Activated naive CD8-positive, alpha-beta T cell treated with anti-CD3 and anti-CD28 coated beads, Interleukin-2, amount 50 U/mL, for 24 hours (primary cell): ENCODE measurements at regions not wholly inside any gene's neighbourhood (a gene's known extent, or its start where the extent isn't known, plus 50 kb on each side); places are given as distances from the start of the nearest gene placed in this dataset.

ENCODE experiments used
- ATAC-seq: fragments of 150-1000 bp; cut with Tn5 transposase; one replicate; pipeline ENCODE4 v1.10.0; 2021
- DNase-seq: peaks from one replicate; pipeline ENCODE4 v3.0.0; 2021
- H3K27ac Mint-ChIP-seq: one replicate; pipeline ENCODE4 v1.8.0; 2021; ENCODE audit warnings: mild to moderate bottlenecking, mixed read lengths
- H3K27me3 Mint-ChIP-seq: one replicate; pipeline ENCODE4 v1.8.0; 2021; ENCODE audit warnings: mixed read lengths
- H3K36me3 Mint-ChIP-seq: one replicate; pipeline ENCODE4 v1.8.0; 2021; ENCODE audit warnings: low read depth, mixed read lengths
- H3K4me1 Mint-ChIP-seq: one replicate; pipeline ENCODE4 v1.8.0; 2021; ENCODE audit warnings: mixed read lengths
- H3K4me3 Mint-ChIP-seq: one replicate; pipeline ENCODE4 v1.8.0; 2021; ENCODE audit warnings: mild to moderate bottlenecking, moderate library complexity, mixed read lengths
- H3K9me3 Mint-ChIP-seq: one replicate; pipeline ENCODE4 v1.8.0; 2021; ENCODE audit warnings: mixed read lengths

- no peak overlapping the region for H3K27ac Mint-ChIP-seq
- no peak overlapping the region for H3K4me3 Mint-ChIP-seq
- H3K27me3 Mint-ChIP-seq: no peaks in the 10 kb centered on the region
- peaks cover 21% of the 10 kb centered on the region for H3K4me1 Mint-ChIP-seq
- no peak for ATAC-seq
- DNase-seq: no peak
- no peaks in the 10 kb centered on the region for H3K36me3 Mint-ChIP-seq
- peaks cover 8% of the 10 kb centered on the region for H3K9me3 Mint-ChIP-seq
Measured at GRCh38 chr2:101550555-101550954, 75.6 kb upstream of the RFX8 start.

GRCh38 chr2:101549371-101549770 is 74.5 kb upstream of the RFX8 start:
- Mint-ChIP-seq H3K36me3 (no peaks in the 10 kb centered on the region), H3K4me1 (peaks cover 21% of the 10 kb centered on the region), H3K4me3 (no peak overlapping the region), H3K9me3 (peaks cover 8% of the 10 kb centered on the region), H3K27ac (no peak overlapping the region), H3K27me3 (no peaks in the 10 kb centered on the region)
- DNase-seq: no peak
- no peak for ATAC-seq

DNA sequence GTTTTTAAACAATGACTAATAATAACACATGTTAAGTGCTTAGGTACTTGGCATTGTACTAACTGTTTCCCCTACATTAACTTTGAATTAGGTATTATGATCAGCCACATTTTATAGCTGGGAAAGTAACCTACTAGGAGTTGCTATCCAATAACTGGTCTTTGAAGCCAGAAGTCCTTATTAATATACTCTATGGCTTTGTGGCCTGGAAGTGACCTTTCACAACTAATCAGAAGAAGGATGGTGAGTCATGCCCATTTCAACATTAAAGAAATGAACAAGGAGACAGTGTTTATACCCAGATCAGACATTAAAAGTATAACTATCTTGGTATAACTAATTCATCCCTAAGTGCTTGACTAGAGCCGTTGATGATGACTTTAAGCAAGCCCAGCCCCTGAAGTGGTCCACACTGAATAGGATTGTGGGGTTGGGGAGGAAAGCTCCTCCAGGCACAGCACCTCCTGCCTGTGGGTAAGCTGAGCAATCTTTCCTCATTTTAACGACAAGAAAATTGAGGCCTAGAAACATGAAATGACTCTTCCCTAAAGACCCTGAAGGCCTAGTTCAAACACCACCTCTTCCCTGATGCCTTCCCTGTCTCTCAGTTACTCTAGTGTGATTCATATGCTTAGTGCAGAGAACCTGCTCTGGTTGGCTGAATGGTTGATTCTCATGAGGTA is 71.6 kb upstream of the RFX8 start:
- Mint-ChIP-seq H3K9me3 (peaks cover 13% of the 10 kb centered on the region), H3K27me3 (peaks cover 3% of the 10 kb centered on the region), H3K36me3 (no peaks in the 10 kb centered on the region), H3K4me1 (peaks cover 15% of the 10 kb centered on the region), H3K4me3 (no peak overlapping the region), H3K27ac (no peak overlapping the region)
- ATAC-seq: peak; percentile 40
- no peak for DNase-seq

- DNase-seq: no peak
- ATAC-seq: no peak
- Mint-ChIP-seq H3K27ac (no peak overlapping the region), H3K36me3 (no peaks in the 10 kb centered on the region), H3K4me1 (peaks cover 9% of the 10 kb centered on the region), H3K4me3 (no peak overlapping the region), H3K27me3 (peaks cover 3% of the 10 kb centered on the region), H3K9me3 (peaks cover 13% of the 10 kb centered on the region)
Measured at GRCh38 chr2:101545950-101546349, 71.0 kb upstream of the RFX8 start.

GRCh38 chr2:101540518-101540917 is 65.6 kb upstream of the RFX8 start:
- ATAC-seq: no peak
- H3K9me3 Mint-ChIP-seq: peaks cover 5% of the 10 kb centered on the region
- H3K4me1 Mint-ChIP-seq: no peaks in the 10 kb centered on the region
- no peaks in the 10 kb centered on the region for H3K36me3 Mint-ChIP-seq
- H3K4me3 Mint-ChIP-seq: no peak overlapping the region
- peaks cover 3% of the 10 kb centered on the region for H3K27me3 Mint-ChIP-seq
- no peak overlapping the region for H3K27ac Mint-ChIP-seq
- no peak for DNase-seq

- Mint-ChIP-seq H3K9me3 (no peaks in the 10 kb centered on the region), H3K4me1 (peaks cover 2% of the 10 kb centered on the region), H3K27me3 (no peaks in the 10 kb centered on the region), H3K4me3 (no peak overlapping the region), H3K27ac (no peak overlapping the region), H3K36me3 (no peaks in the 10 kb centered on the region)
- no peak for ATAC-seq
- no peak for DNase-seq
Measured at GRCh38 chr2:101538076-101538475, 63.2 kb upstream of the RFX8 start.

GRCh38 chr2:101534149-101534611 is 59.3 kb upstream of the RFX8 start:
- Mint-ChIP-seq H3K4me3 (no peak overlapping the region), H3K36me3 (no peaks in the 10 kb centered on the region), H3K4me1 (peaks cover 2% of the 10 kb centered on the region), H3K27me3 (no peaks in the 10 kb centered on the region), H3K9me3 (no peaks in the 10 kb centered on the region), H3K27ac (no peak overlapping the region)
- DNase-seq (no peak), ATAC-seq (no peak)

DNA sequence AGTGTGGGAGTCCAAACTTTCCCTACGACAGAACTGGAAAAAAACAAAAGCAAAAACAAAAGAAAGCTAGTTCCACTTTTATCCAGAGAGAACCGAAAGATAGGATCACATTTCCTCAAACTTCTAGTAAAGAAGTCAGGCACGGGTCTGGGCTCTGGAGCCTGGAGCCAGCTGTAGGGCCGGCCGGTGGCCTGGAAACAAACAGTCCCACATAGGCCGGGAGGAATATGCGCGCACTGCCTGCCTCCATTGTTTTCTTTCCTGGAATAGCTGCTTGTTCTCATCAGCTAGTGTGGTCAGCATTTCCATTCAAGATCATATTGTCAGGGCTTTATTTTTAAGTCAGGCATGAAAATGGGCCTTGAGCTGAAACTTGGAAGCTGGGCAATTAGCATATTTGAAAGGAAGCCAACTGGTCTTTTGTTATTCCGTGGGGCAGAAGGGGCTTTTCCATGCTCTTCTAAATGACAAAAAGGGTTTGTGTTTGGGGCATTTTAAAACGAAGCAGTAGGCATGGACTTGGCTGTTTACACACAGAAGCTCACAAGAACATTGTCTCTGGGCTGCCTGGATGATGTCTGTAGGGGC is 58.7 kb upstream of the RFX8 start:
- no peaks in the 10 kb centered on the region for H3K27me3 Mint-ChIP-seq
- ATAC-seq (no peak), DNase-seq (no peak)
- peaks cover 2% of the 10 kb centered on the region for H3K4me1 Mint-ChIP-seq
- no peak overlapping the region for H3K4me3 Mint-ChIP-seq
- no peaks in the 10 kb centered on the region for H3K9me3 Mint-ChIP-seq
- H3K27ac Mint-ChIP-seq: no peak overlapping the region
- no peaks in the 10 kb centered on the region for H3K36me3 Mint-ChIP-seq

DNA sequence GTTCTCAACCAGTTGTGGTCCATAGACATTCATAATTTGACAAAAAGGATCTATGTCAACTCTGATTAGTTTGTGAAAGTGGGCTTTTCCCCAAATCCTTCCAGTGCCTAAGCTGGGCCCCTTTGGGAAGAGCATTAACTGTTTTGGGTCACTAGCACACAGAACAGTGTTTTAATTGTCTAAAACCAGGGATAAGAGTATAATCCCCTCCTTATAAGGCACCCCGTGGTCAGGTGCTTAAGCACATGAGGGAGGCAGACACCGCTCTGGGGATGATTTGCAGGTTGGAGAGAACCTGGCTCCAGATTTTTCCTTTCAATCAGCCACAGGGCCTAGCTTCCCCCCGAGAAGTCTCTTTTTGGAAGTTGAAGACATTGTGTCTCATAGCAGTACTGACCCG is 53.6 kb upstream of the RFX8 start:
- no peaks in the 10 kb centered on the region for H3K9me3 Mint-ChIP-seq
- DNase-seq (no peak), ATAC-seq (no peak)
- H3K27ac Mint-ChIP-seq: no peak overlapping the region
- H3K27me3 Mint-ChIP-seq: no peaks in the 10 kb centered on the region
- no peaks in the 10 kb centered on the region for H3K36me3 Mint-ChIP-seq
- H3K4me3 Mint-ChIP-seq: no peak overlapping the region
- H3K4me1 Mint-ChIP-seq: no peaks in the 10 kb centered on the region

GRCh38 chr2:101524806-101525430 is 50.0 kb upstream of the RFX8 start:
- no peaks in the 10 kb centered on the region for H3K36me3 Mint-ChIP-seq
- no peaks in the 10 kb centered on the region for H3K27me3 Mint-ChIP-seq
- ATAC-seq: no peak
- no peak for DNase-seq
- peaks cover 5% of the 10 kb centered on the region for H3K4me1 Mint-ChIP-seq
- H3K27ac Mint-ChIP-seq: no peak overlapping the region
- H3K4me3 Mint-ChIP-seq: no peak overlapping the region
- H3K9me3 Mint-ChIP-seq: no peaks in the 10 kb centered on the region
